Urinary bladder (tissue), 3 donors: ENCODE measurements at regions not wholly inside any gene's neighbourhood (a gene's known extent, or its start where the extent isn't known, plus 50 kb on each side); places are given as distances from the start of the nearest gene placed in this dataset.

ENCODE experiments used
- DNase-seq: peaks from one replicate; pipeline ENCODE4 v3.0.0-alpha.2; 2015; ENCODE audit errors: extremely low spot score
- H3K27ac ChIP-seq: one replicate; pipeline ENCODE4 v1.5.1; 2013; ENCODE audit warnings: low read depth, mild to moderate bottlenecking, moderate library complexity
- H3K36me3 ChIP-seq: one replicate; pipeline ENCODE4 v1.6.1; 2013; ENCODE audit warnings: mild to moderate bottlenecking, moderate library complexity; ENCODE audit not compliant: insufficient read depth
- H3K4me1 ChIP-seq: one replicate; pipeline ENCODE4 v1.6.1; 2013; ENCODE audit warnings: mild to moderate bottlenecking, moderate library complexity; ENCODE audit not compliant: insufficient read depth
- H3K4me3 ChIP-seq: one replicate; pipeline ENCODE4 v1.5.1; 2013; ENCODE audit warnings: low read depth, low read length
- WGBS: extraction: QIAGEN DNeasy Blood & Tissue Kit; methylation state at CpG from one replicate; pipeline ENCODE4 v1.1.7; 2013; 5-methylcytosine and 5-hydroxymethylcytosine counted together
- donor health status: healthy with polysubstance abuse.
- donor health status: healthy.

DNA sequence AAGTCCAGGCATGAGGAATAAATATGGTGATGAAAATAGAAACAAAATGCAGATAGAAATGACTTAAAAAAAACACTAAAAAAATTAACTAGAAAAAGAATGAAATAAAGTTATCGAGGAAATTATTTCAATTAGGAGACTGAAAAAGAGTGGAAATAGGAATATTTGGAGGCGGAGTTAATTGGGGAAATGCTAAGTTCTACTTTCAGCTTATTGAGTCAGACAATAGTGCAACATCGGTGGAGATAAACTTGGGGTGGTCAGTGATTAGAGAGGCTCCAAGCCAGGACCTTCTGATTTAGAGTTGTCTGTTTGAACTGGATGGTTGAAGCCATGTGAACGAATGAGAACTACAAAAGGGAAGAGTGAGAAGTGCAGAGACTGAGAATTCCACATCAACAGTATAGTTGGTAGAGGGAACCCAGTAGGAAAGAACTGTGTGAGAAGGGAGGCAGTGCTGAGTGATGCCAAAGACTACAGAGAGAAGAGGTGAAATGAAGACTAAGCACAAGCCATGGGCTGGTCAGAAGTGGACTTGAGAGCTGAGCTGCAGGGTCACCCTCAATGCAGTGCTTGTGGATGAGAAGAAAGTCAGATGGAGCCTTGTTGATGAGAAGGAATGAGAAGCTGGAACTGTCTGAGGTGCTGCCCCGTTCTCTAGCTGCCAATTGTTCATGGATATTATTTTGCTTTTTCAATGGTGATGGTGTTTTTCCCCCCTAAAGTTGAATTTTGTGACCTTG, 160.7 kb downstream of the ICE1 start:
- Histone ChIP-seq H3K4me1 (no peaks in the 10 kb centered on the region), H3K36me3 (no peaks in the 10 kb centered on the region), H3K27ac (no peak overlapping the region), H3K4me3 (no peak overlapping the region)
- WGBS: 90% methylated on average over 5 of the region's 5 CpGs
- DNase-seq: no peak

DNA sequence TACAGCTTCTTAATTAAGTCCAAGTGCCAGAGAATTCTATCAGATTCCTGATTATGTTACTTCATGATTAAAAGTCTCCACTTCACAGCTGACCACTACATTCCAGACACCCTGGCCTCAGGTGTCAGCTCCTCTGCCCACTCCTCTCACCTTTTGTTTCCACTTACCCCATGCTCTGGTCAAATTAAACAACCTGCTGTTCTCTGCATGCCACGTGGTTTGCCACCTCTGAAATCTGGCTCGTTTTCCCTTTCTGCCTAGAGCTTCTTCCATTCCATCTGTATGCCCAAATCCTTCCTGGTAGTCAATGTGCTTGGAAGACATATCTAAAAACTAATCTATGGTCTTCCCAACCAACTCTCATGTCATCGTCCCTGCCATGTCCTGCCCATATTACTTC, 158.6 kb downstream of the ICE1 start:
- Histone ChIP-seq H3K27ac (no peak overlapping the region), H3K4me3 (no peak overlapping the region), H3K36me3 (no peaks in the 10 kb centered on the region), H3K4me1 (no peaks in the 10 kb centered on the region)
- DNase-seq: no peak
- 87% methylated on average over 3 of the region's 3 CpGs for WGBS

DNA sequence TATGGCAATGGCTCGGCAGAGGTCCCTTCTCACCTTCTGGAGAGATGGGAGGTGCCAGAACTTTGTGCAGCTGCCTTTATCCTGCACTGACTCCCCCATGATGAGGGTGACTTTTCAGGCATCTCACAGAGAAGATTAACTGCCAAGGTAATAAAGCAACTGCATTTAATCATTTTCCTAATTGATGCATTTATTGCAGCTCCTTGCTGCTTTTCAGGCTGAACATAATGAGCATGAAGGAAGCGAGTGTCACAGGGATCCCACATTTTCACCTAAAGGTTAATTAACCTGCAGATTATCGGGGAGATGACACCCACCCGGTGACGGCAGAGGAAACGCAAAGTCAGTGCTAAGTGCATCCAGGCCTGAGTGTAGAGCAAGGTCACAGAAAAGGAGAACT, 154.3 kb downstream of the ICE1 start:
- no peak for DNase-seq
- H3K4me3 ChIP-seq: no peak overlapping the region
- no peaks in the 10 kb centered on the region for H3K4me1 ChIP-seq
- 89% methylated on average over 6 of the region's 6 CpGs for whole genome bisulfite sequencing
- no peaks in the 10 kb centered on the region for H3K36me3 ChIP-seq
- no peak overlapping the region for H3K27ac ChIP-seq

DNA sequence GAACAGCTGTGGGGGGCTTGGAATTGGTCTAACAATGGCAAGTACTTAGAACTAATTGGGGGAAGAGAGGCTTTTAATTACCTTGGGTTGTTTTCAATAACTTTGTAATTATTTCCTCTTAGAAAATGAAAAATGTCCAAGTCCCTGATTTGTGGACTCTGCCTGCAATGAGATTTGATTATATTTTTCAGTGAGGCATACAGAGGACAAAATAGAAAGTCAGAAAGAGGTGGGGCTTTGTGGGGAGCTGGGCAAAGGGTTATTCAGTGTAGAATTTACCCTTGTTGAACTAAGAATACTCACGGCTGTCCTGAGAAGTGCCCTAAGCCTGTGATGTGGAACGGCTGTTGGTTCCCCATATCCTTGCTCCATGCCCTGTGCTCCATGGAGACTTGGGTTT, 153.0 kb downstream of the ICE1 start:
- no peak overlapping the region for H3K27ac ChIP-seq
- DNase-seq: no peak
- no peaks in the 10 kb centered on the region for H3K4me1 ChIP-seq
- H3K4me3 ChIP-seq: no peak overlapping the region
- 79% methylated on average over 2 of the region's 2 CpGs for WGBS
- no peaks in the 10 kb centered on the region for H3K36me3 ChIP-seq

DNA sequence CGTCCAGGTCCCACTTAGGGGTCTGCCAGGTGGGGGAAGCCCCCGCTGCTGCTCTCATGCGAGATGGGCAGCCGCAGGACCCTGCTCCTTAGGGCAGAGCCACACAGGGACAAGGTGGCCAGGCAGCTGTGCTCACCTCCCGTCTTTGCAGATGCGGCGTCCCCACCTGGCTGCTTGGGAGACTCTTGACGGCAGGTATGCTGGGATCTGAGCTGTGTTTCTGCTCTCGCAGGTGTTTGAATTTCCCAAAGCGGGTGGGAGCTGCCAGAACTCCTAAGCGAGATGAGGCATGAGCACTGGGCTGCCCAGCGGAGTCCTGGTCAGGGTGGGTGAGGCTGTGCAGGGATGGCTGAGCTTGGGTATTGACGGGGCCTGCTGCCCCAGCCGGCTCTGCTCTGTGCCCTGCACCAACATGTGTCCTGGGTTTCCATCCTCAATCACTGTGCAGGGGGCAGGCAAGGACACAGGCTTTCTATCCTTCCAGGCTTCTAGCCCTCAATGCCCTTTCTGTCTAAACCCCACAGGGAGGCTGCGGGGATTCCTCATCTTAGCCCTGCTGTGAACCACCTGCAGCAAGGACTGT, 151.4 kb downstream of the ICE1 start:
- no peak overlapping the region for H3K4me3 ChIP-seq
- H3K27ac ChIP-seq: no peak overlapping the region
- no peaks in the 10 kb centered on the region for H3K4me1 ChIP-seq
- no peaks in the 10 kb centered on the region for H3K36me3 ChIP-seq
- 85% methylated on average over 15 of the region's 15 CpGs for WGBS
- DNase-seq: no peak

DNA sequence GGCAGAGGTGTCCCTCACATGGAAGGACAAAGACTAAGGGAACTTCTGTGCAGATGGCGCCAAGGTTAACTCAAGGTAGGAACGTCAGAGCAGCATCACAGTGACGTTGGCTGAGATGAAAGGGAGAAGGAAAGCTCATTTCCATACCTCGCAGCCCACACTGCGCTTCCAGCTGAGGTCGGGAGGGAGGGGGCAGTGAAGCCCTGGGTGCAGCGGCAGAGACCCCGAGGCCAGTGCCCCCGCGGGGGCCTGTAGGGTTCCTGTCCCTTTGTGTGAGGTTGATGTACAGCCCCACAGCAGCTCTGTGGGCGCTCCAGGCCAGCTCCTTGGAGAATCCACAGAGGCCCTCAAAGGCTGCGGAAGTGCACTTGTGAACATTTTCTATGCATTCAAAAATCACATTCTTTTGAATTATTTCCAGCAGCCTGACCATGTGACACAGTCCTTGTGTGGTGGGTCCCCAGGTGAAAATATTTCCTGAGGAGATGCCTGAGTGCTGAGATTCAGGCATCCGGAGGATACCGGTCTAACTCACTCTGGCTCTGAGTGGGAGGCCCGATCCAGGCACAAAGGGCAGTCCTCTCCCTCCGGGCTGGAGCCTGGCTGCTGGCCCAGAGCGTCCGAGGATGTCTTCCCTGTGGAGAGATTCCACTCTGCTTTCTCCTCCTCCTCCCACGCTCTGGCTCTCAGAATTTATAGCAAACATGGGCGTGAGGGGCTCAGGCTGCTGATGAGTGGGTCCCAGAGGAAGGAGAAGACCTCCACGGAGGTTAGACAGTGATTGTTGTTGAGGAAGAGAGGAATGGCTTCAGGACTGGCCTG, 150.7 kb downstream of the ICE1 start:
- no peak overlapping the region for H3K27ac ChIP-seq
- H3K36me3 ChIP-seq: no peaks in the 10 kb centered on the region
- WGBS: 48% methylated on average over 21 of the region's 21 CpGs
- DNase-seq: peak; percentile 56
- no peak overlapping the region for H3K4me3 ChIP-seq
- H3K4me1 ChIP-seq: no peaks in the 10 kb centered on the region

DNA sequence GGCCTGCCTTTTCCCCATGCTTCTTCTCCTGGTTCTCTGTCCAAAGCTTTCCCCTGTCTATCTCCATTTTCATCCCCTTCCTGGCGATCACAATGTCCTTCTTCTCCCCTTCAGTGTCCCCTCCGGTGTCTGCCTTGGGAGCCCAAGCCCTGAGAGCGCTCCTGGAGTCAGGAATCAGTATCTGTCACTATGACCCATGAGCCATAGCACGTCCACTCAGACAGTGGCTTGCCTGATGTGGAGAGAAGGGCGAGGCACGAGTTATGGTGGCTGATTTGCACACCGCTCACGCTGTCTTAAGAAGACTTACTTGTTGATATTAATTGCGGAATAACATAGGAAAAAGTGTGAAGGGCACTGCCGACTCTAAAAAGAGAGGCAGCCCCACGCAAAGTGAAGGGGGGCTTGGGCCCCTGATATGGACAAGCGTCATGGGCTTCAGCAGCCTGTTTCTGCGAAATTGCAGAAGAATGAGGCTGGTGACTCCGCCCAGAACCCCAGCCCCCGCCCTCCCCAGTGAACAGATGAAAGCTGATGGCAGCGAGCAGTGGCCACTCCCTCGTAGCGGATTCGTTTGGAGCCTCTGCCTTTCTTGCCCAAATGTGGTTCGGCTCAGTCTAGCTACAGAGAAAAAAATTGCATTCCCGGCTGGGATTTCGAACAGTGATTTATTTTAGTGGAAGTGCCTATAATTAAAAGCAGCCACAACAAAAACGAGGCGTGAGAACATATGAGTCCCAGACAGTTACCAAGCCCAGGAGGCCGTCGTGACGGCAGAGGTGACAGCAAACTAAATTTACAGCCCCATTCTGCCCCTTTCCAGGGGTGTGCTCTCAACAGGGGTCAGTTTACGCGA, 149.8 kb downstream of the ICE1 start:
- Histone ChIP-seq H3K27ac (no peak overlapping the region), H3K4me3 (no peak overlapping the region), H3K4me1 (no peaks in the 10 kb centered on the region), H3K36me3 (no peaks in the 10 kb centered on the region)
- 45% methylated on average over 29 of the region's 29 CpGs for WGBS
- peak; percentile 42 for DNase-seq

DNA sequence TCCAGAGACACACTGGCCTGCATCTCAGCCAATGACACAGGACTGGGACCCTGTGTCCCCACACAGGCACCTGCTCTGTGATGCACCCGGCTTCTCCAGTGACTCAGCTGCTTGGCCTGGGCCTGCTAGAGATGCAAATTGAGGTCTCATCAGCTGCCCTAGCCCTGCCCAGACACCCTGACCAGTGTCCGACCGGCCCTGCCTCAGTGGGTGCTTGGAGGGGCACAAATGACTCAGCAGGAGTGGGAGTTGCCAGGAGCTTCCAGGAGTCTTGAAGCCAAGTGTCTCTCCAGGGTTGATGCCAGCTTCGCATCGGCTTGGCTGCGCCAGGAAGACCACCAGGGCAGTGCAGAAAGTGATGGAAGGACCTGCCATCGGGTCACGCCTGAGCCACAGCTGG, 148.2 kb downstream of the ICE1 start:
- DNase-seq: no peak
- no peak overlapping the region for H3K27ac ChIP-seq
- WGBS: 97% methylated on average over 8 of the region's 8 CpGs
- no peak overlapping the region for H3K4me3 ChIP-seq
- H3K36me3 ChIP-seq: no peaks in the 10 kb centered on the region
- H3K4me1 ChIP-seq: no peaks in the 10 kb centered on the region

DNA sequence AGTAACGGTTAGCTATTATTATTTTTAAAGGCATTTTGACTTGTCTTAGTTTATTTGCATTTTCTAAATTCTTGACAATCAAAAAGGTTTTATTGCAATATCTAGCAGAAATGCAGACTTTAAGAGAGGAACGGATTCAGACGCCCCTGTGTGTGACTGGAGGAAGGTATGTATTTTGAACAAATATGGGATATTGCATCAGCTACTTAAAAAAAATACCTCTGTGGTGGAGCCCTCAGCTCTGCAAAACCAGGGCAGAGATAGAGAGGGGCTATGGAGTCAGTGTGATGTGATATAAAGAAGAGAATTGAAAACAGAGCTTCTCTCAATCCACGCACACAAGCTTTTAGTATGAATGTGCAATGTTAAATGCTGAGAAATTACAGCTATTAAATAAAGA, 142.4 kb downstream of the ICE1 start:
- Histone ChIP-seq H3K36me3 (no peaks in the 10 kb centered on the region), H3K27ac (no peak overlapping the region), H3K4me3 (no peak overlapping the region), H3K4me1 (no peaks in the 10 kb centered on the region)
- DNase-seq: no peak
- WGBS: 70% methylated on average over 4 of the region's 4 CpGs

DNA sequence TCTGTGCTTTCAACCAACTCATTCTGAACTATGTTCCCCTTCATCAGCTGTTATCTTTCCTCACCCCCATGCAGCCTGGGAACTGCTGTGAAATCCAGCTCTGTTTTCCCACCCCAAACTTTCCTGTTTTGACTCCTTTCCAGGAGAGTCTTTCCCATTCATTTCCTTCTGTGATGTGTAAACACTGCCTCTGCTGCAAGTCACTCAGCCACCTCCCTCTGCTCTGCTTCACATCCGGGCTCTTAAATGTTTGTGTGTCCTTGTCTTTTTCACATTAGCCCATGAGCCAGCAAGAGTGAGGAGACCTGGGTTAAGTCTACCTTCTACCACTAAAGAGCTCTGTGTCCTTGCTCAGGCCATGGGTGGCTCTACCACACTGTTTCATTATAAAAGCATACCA, 137.5 kb downstream of the ICE1 start:
- H3K27ac ChIP-seq: no peak overlapping the region
- H3K4me3 ChIP-seq: no peak overlapping the region
- no peak for DNase-seq
- no peaks in the 10 kb centered on the region for H3K36me3 ChIP-seq
- WGBS: 13% methylated on average over 1 of the region's 1 CpG
- H3K4me1 ChIP-seq: no peaks in the 10 kb centered on the region

DNA sequence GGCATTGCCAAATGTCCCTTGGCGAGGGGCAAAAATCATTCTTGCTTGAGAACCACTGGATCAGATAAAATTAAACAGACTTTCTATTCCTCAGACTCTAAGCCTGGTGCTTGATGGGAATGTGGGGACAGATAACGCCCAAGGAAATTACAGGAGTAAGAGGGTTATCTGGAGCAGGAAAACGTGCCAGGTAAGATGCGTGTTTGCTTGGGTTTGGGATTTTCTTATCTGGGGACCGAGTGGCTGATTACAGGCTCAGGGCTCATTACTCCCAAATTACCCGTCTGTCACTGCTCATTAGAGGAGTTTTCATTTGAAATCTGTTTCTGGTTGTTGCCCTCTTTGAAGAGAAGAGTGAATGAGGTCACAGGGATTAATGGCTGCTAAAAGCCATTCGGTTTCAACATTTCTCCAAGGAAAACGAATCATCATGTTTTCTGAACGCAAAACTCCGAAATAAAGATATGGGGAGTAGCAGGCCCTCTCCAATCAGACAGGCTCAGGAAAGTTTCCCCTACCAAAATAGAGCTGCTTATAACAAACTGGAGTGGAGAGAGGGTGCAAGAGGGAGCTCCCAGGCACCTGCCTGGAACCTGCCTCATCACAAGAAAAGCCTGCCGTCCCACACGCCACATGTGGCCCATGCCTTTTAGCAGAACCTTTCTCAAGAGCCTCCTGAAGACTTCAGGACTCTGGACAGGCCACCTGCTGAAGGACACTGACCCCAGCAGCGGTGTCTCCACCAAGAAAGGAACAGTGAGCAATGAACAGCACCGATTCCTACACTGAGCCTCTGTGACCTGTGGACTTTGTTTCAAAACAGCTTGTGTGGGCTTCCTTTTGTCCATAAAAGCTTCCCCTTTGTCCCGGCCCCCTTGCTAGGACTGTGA, 136.4 kb downstream of the ICE1 start:
- 60% methylated on average over 15 of the region's 15 CpGs for WGBS
- no peak overlapping the region for H3K4me3 ChIP-seq
- H3K36me3 ChIP-seq: no peaks in the 10 kb centered on the region
- no peaks in the 10 kb centered on the region for H3K4me1 ChIP-seq
- DNase-seq: no peak
- H3K27ac ChIP-seq: no peak overlapping the region

DNA sequence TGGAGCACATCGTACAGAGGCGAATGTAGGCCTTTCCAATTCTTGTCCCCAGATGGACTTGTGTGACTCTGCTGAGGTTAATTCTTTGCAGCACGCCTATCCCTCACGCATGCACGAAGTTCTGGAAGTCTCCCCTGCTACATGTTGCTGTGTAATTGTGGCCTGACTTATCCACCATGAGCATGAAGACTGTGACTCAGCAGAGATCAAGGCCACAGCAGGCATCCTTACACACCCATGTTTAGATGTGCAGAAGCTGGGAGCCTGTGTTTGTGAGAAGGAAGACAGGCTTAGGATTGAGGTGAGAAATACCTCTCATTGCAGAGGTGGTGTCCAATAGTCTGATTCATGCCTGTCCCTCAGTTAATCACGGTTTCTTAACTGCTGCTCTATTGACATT, 135.6 kb downstream of the ICE1 start:
- H3K36me3 ChIP-seq: no peaks in the 10 kb centered on the region
- 80% methylated on average over 6 of the region's 6 CpGs for WGBS
- H3K4me1 ChIP-seq: no peaks in the 10 kb centered on the region
- no peak overlapping the region for H3K4me3 ChIP-seq
- no peak overlapping the region for H3K27ac ChIP-seq
- no peak for DNase-seq

DNA sequence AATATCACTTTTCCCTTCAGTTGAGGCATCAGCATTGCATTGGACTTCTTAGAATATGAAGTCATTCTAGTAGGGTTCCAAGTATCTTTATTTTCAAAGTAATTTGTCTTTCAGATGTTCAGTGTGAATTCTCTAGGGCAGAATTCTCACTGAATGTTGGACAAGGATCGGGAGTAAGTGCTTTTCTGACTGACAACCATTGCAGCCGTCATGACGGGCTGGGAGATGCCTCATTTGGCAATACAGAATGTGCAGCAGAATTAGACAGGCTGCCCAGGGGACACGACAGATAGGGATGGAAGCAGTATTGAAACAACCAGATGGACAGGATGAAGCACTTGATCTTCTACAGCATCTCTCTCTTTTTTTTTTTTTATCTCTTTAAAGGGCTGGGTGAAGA, 129.0 kb downstream of the ICE1 start:
- no peaks in the 10 kb centered on the region for H3K4me1 ChIP-seq
- 84% methylated on average over 4 of the region's 4 CpGs for WGBS
- DNase-seq: no peak
- H3K36me3 ChIP-seq: no peaks in the 10 kb centered on the region
- H3K27ac ChIP-seq: no peak overlapping the region
- H3K4me3 ChIP-seq: no peak overlapping the region
